Omental fat pad (tissue), 3 donors: ENCODE measurements at regions not wholly inside any gene's neighbourhood (a gene's known extent, or its start where the extent isn't known, plus 50 kb on each side); places are given as distances from the start of the nearest gene placed in this dataset.

ENCODE experiments used
- ATAC-seq: fragments of 150-250 bp; one replicate; pipeline ENCODE4 v1.9.1; 2016; ENCODE audit warnings: mild to moderate bottlenecking, moderate library complexity; ENCODE audit not compliant: low FRiP score
- DNase-seq: peaks from one replicate; pipeline ENCODE4 v3.0.0-alpha.2; 2019; ENCODE audit warnings: low spot score
- CTCF ChIP-seq, 3 donors: fragments of 450-650 bp; IDR thresholded peaks; one replicate each; pipeline ENCODE4 v1.5.1; 2016 to 2017; ENCODE audit warnings: antibody characterized with exemption in 3 of 3, mild to moderate bottlenecking in 3 of 3, moderate library complexity in 2 of 3

- TF ChIP-seq CTCF (IDR thresholded peaks at IDR 0.05), result no peak
- ATAC-seq, result no peak
- no peak for DNase-seq
Measured at GRCh38 chr2:118242216-118242615, 153.9 kb downstream of the INSIG2 start.

GRCh38 chr2:118241128-118241527, 152.9 kb downstream of the INSIG2 start:
- DNase-seq (no peak), ATAC-seq (no peak)
- no peak for TF ChIP-seq CTCF (IDR thresholded peaks at IDR 0.05)

- TF ChIP-seq CTCF (IDR thresholded peaks at IDR 0.05), result no peak
- no peak for ATAC-seq
- no peak for DNase-seq
Measured at GRCh38 chr2:118240276-118240675, 152.0 kb downstream of the INSIG2 start.

GRCh38 chr2:118239284-118239683, 151.0 kb downstream of the INSIG2 start:
- no peak for TF ChIP-seq CTCF (IDR thresholded peaks at IDR 0.05)
- ATAC-seq (no peak), DNase-seq (no peak)

- ATAC-seq (no peak), DNase-seq (no peak)
- no peak for TF ChIP-seq CTCF (IDR thresholded peaks at IDR 0.05)
Measured at GRCh38 chr2:118237451-118237850, 149.2 kb downstream of the INSIG2 start.

GRCh38 chr2:118232796-118233195, 144.5 kb downstream of the INSIG2 start:
- TF ChIP-seq CTCF (IDR thresholded peaks at IDR 0.05), result no peak
- DNase-seq (no peak), ATAC-seq (no peak)

GRCh38 chr2:118232391-118232790, 144.1 kb downstream of the INSIG2 start:
- no peak for DNase-seq
- ATAC-seq, result no peak
- no peak for TF ChIP-seq CTCF (IDR thresholded peaks at IDR 0.05)
